A549 (cell line): ENCODE measurements at regions not wholly inside any gene's neighbourhood (a gene's known extent, or its start where the extent isn't known, plus 50 kb on each side); places are given as distances from the start of the nearest gene placed in this dataset.

Experiments
- CTCF ChIP-seq: fragments of >200 bp; sonication (Bioruptor Twin); formaldehyde crosslinking; IDR thresholded peaks from 3 replicates; pipeline ENCODE4 v1.5.1; 2016
- EHF ChIP-seq: fragments of 250-450 bp; sonication (Bioruptor Pico); IDR thresholded peaks from 2 replicates; pipeline ENCODE4 v1.5.0; 2020; ENCODE audit warnings: mild to moderate bottlenecking
- FOSB ChIP-seq: fragments of 250-450 bp; sonication (Bioruptor Pico); IDR thresholded peaks from 2 replicates; pipeline ENCODE4 v1.5.0; 2020; ENCODE audit warnings: mild to moderate bottlenecking, moderate library complexity
- FOXS1 ChIP-seq: fragments of 250-450 bp; sonication (Bioruptor Pico); IDR thresholded peaks from 2 replicates; pipeline ENCODE4 v1.5.0; 2020; ENCODE audit warnings: mild to moderate bottlenecking, moderate library complexity
- JUN ChIP-seq, 2 experiments: fragments of >200 bp; sonication (Bioruptor Twin); formaldehyde crosslinking; IDR thresholded peaks; 2 replicates in 1 of 2; 3 replicates in 1 of 2; pipeline ENCODE4 v1.6.1; 2016 to 2017
- JUNB ChIP-seq: fragments of >200 bp; sonication (Bioruptor Twin); formaldehyde crosslinking; IDR thresholded peaks from 2 replicates; pipeline ENCODE4 v1.6.1; 2016
- KDM1A ChIP-seq: fragments of 200-600 bp; sonication (generic); IDR thresholded peaks from 2 replicates; pipeline ENCODE4 v1.6.1; 2016; ENCODE audit warnings: low read depth, mild to moderate bottlenecking
- MYC ChIP-seq: IDR thresholded peaks from 2 replicates; pipeline ENCODE4 v1.6.1; 2012; ENCODE audit warnings: mild to moderate bottlenecking, inconsistent platforms, low read length, improper control_type of control experiment, borderline replicate concordance
- PBX3 ChIP-seq: IDR thresholded peaks from 2 replicates; pipeline ENCODE4 v1.6.1; 2012
- POLR2A ChIP-seq: IDR thresholded peaks from 2 replicates; pipeline ENCODE4 v1.6.1; 2012; ENCODE audit warnings: mild to moderate bottlenecking, low read length
- RAD21 ChIP-seq, 2 experiments: fragments of >200 bp in 1 of 2; sonication (Bioruptor Twin) in 1 of 2; formaldehyde crosslinking in 1 of 2; IDR thresholded peaks in 1 of 2; conservative IDR thresholded peaks in 1 of 2; 2 replicates in 1 of 2; 3 replicates in 1 of 2; pipeline ENCODE4 v1.6.1; 2012 to 2018; ENCODE audit warnings: inconsistent platforms in 1 of 2
- RARB ChIP-seq: fragments of 250-450 bp; sonication (Bioruptor Pico); IDR thresholded peaks from 2 replicates; pipeline ENCODE4 v1.8.0; 2021; ENCODE audit warnings: mild to moderate bottlenecking, moderate library complexity
- REST ChIP-seq: fragments of 200-600 bp; sonication (generic); IDR thresholded peaks from 2 replicates; pipeline ENCODE4 v1.6.1; 2016; ENCODE audit warnings: antibody characterized with exemption, mild to moderate bottlenecking, moderate library complexity
- RFX5 ChIP-seq: fragments of 450-650 bp; IDR thresholded peaks from 2 replicates; pipeline ENCODE4 v1.7.1; 2014; ENCODE audit warnings: antibody characterized with exemption, mild to moderate bottlenecking, moderate library complexity

- TF ChIP-seq EHF: no peak
- no peak for TF ChIP-seq POLR2A
- no peak for TF ChIP-seq CTCF
- no peak for TF ChIP-seq RAD21 (conservative IDR thresholded peaks at IDR 0.05 in 1 of 2, IDR thresholded peaks at IDR 0.05 in 1 of 2)
- no peak for TF ChIP-seq REST
- TF ChIP-seq JUN (IDR thresholded peaks at IDR 0.05): no peak
- no peak for TF ChIP-seq PBX3
- no peak for TF ChIP-seq KDM1A
- no peak for TF ChIP-seq RARB (CRISPR knock-in tag)
- no peak for TF ChIP-seq MYC
- no peak for TF ChIP-seq RFX5
- TF ChIP-seq JUNB: no peak
- TF ChIP-seq FOXS1 (CRISPR knock-in tag): no peak
- no peak for TF ChIP-seq FOSB
Observed at GRCh38 chr6:98485593-98485992, 348.8 kb upstream of the POU3F2 start.
